H54 (cell line): ENCODE measurements at regions not wholly inside any gene's neighbourhood (a gene's known extent, or its start where the extent isn't known, plus 50 kb on each side); places are given as distances from the start of the nearest gene placed in this dataset.
"Not testable (repeated sequence)": the region's sequence is repeated elsewhere in the genome, so short reads cannot be mapped to it uniquely, and the experiment has no call there.

Source experiments
- DNase-seq: peaks from one replicate; pipeline ENCODE4 v3.0.0; 2011; ENCODE audit warnings: low spot score, mixed read lengths; ENCODE audit not compliant: insufficient read length
- FAIRE-seq: peaks from 3 replicates; lab custom pipeline; 2011; peaks lifted over from hg19 to GRCh38; lab: Jason Lieb, UNC
- POLR2A ChIP-seq: IDR thresholded peaks from 2 replicates; pipeline ENCODE4 v1.6.1; 2011; ENCODE audit warnings: low read depth, mild to moderate bottlenecking, low read length

GRCh38 chr1:58964428-58964827, 180.6 kb upstream of the JUN start:
- FAIRE-seq (no peak), DNase-seq (no peak)
- TF ChIP-seq POLR2A = no peak

- TF ChIP-seq POLR2A = no peak
- FAIRE-seq (no peak), DNase-seq (no peak)
These were observed 181.0 kb upstream of the JUN start for GRCh38 chr1:58964880-58965279.

GRCh38 chr1:58966103-58966916, 182.5 kb upstream of the JUN start:
- DNase-seq = no peak
- no peak for FAIRE-seq
- TF ChIP-seq POLR2A = no peak

GRCh38 chr1:58966917-58967740, 183.3 kb upstream of the JUN start:
- DNase-seq = no peak
- TF ChIP-seq POLR2A = no peak
- FAIRE-seq = no peak

- no peak for FAIRE-seq
- DNase-seq = no peak
- TF ChIP-seq POLR2A = no peak
These were observed 184.6 kb upstream of the JUN start for GRCh38 chr1:58968360-58968952.

GRCh38 chr1:58969176-58969575, 185.3 kb upstream of the JUN start:
- FAIRE-seq, DNase-seq: not testable (repeated sequence)

- FAIRE-seq (no peak), DNase-seq (no peak)
- TF ChIP-seq POLR2A = no peak
These were observed 187.8 kb upstream of the JUN start for GRCh38 chr1:58971629-58972140.

- DNase-seq (no peak), FAIRE-seq (no peak)
- no peak for TF ChIP-seq POLR2A
These were observed 192.0 kb upstream of the JUN start for GRCh38 chr1:58975888-58976287.

- TF ChIP-seq POLR2A = no peak
- no peak for DNase-seq
- no peak for FAIRE-seq
These were observed 192.4 kb upstream of the JUN start for GRCh38 chr1:58976294-58976693.

- TF ChIP-seq POLR2A = no peak
- no peak for FAIRE-seq
- no peak for DNase-seq
These were observed 193.8 kb upstream of the JUN start for GRCh38 chr1:58977598-58977997.

- FAIRE-seq = no peak
- no peak for TF ChIP-seq POLR2A
- DNase-seq = no peak
These were observed 194.2 kb upstream of the JUN start for GRCh38 chr1:58978096-58978495.

- TF ChIP-seq POLR2A = no peak
- DNase-seq (no peak), FAIRE-seq (no peak)
These were observed 195.2 kb upstream of the JUN start for GRCh38 chr1:58979086-58979485.

GRCh38 chr1:58979677-58980076, 195.8 kb upstream of the JUN start:
- TF ChIP-seq POLR2A = no peak
- DNase-seq (no peak), FAIRE-seq (no peak)

GRCh38 chr1:58981392-58981791, 197.5 kb upstream of the JUN start:
- no peak for TF ChIP-seq POLR2A
- DNase-seq (no peak), FAIRE-seq (no peak)
